ENCODE measurements at regions not wholly inside any gene's neighbourhood (a gene's known extent, or its start where the extent isn't known, plus 50 kb on each side); places are given as distances from the start of the nearest gene placed in this dataset.

DNA sequence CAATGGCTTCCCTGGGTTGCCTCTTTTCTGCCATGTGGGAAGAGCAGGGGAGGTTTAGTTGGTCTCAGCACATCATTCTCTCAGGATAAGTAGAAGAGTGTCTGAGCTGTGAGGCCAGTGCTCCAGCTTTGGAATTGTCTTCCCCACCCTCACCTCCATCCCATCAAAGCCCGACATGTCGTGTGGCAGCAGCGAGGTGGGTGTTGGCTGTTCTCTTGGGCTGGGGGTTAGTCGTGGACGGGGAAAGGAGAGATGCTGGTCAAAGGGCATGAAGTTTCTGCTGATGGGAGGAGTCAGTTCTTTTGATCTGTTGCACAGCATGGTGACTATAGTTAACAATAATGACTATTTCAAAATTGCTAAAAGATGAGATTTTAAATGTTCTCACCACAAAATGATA, 404.2 kb downstream of the TMEM121 start:
- TF ChIP-seq, protein P1, sequence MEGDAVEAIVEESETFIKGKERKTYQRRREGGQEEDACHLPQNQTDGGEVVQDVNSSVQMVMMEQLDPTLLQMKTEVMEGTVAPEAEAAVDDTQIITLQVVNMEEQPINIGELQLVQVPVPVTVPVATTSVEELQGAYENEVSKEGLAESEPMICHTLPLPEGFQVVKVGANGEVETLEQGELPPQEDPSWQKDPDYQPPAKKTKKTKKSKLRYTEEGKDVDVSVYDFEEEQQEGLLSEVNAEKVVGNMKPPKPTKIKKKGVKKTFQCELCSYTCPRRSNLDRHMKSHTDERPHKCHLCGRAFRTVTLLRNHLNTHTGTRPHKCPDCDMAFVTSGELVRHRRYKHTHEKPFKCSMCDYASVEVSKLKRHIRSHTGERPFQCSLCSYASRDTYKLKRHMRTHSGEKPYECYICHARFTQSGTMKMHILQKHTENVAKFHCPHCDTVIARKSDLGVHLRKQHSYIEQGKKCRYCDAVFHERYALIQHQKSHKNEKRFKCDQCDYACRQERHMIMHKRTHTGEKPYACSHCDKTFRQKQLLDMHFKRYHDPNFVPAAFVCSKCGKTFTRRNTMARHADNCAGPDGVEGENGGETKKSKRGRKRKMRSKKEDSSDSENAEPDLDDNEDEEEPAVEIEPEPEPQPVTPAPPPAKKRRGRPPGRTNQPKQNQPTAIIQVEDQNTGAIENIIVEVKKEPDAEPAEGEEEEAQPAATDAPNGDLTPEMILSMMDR (IDR thresholded peaks at IDR 0.05; ENCODE audit: low read depth, low read length) = no peak
- DNase-seq (ENCODE audit: extremely low read depth, low read depth) = no peak

- no peak for DNase-seq (ENCODE audit: extremely low read depth, low read depth)
- TF ChIP-seq, protein P1 (IDR thresholded peaks at IDR 0.05; ENCODE audit: low read depth, low read length) = no peak
These were observed 405.6 kb downstream of the TMEM121 start for GRCh38 chr14:105931808-105932483.

DNA sequence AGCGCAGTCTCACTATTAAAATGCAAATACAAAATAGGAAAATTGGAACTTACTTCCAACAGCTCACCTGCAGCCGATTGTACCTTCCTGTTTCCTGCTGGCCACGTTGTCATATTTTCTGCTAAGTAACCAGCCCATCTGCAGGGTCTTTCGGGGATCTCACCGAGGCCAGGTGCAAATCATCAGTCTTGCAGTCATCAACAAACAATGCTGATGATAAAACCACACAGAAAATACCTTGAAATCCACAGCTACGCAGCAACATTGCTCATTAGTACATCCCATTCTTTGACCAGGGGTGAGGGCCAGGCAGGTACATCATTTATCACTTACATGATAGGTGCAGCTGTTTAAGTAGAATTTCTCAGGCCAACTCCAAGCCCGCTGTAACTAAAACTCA, 406.9 kb downstream of the TMEM121 start:
- TF ChIP-seq, protein P1 (IDR thresholded peaks at IDR 0.05; ENCODE audit: low read depth, low read length) = no peak
- DNase-seq (ENCODE audit: extremely low read depth, low read depth) = no peak

DNA sequence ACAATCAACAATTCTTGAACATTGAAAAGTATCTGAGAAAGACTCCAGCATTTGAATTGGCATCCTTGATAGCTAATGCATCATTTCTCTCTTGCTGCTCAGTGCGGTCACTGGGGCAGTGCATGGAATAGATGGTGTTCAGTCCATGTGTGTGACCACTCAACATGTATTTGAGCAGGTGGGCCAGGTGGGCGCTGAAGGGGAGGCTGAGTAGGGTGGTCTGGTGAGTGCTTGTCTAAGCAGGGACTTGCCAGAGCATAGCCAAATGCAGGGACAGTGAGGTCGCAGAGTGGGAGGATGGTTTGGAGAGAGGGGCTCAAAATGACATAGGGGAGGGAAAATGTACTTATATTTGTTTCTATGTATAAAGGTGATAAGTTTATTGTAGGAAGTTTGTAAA, 409.0 kb downstream of the TMEM121 start:
- TF ChIP-seq, protein P1 (IDR thresholded peaks at IDR 0.05; ENCODE audit: low read depth, low read length) = no peak
- DNase-seq (ENCODE audit: extremely low read depth, low read depth) = no peak

DNA sequence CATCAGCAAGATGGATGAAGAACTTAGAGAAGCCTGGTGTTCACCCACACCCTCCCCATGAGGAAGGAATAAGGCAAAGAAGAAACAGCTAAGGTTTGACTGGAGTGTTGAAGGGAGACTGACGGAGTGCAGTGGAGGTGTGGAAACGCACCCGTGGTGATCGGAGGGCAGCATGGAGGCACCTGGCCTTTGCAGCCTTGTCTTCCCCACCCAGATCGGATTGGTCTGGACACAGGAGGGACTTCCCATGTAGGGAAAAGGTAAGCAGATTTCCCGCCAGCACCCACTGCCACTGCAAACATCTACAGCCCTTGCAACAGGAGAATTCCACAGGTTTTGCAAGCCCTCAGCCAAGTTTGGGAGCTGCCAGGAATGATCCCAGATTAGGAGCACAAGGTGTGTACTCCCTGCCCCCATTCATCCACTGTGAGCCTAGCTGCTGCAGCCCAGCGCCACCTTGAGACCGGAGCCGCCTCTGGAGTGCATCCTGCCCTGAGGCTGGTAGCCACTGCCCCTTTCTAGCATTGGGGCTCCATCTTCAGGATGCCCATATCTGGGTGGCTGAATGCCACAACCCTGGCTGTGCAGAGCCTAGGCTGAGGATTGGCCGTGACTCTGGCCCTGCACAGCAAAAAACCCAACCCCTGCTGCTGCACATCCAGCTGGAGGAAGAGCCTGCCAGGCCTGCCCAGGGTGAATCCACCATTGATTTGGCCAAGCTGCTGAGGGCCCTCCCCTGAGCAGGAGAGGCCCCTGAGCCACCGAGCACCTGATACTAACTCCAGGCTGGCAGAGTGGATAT, 411.1 kb downstream of the TMEM121 start:
- TF ChIP-seq, protein P1 (IDR thresholded peaks at IDR 0.05; ENCODE audit: low read depth, low read length) = no peak

DNA sequence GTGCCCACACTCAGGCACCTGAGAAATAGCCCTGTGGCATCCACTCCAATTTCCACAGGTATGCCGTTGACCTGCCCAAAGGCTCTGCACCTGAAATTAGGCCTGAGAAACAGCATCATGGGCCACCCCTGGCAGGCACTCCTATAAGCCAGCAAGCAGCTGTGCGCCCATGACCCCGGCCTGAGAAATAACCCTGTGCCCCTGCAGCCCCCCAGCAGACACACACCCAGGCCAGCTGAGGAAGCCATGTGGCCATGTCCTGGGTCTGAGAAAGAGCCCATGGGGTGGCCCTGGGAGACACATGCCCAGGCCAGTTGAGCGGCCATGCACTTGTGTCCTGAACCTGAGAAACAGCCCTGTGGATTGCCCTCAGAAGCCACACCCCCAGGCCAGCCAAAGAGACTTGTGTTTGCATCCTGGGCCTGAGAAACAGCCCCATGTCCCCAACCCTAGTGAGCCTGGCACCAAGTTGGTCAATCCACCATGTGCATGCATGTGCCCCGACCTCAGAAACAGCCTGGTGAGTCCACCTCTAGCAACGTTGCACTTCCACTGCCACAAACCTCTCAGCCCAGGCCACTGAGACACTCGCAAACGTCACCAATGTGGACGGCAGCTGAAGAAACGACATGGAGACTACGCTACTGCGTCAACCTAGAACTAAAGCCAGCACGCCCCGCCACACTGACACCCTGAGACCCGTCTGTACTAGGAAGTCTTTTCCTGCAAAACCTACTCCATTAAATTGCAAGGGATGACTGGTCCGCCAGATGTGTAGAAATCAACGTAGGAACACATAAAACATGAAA, 411.9 kb downstream of the TMEM121 start:
- DNase-seq (ENCODE audit: extremely low read depth, low read depth) = no peak
- TF ChIP-seq, protein P1 (IDR thresholded peaks at IDR 0.05; ENCODE audit: low read depth, low read length) = no peak

More for the DNA sequence above, 411.1 kb downstream of the TMEM121 start:
- DNase-seq (ENCODE audit: extremely low read depth, low read depth) = no peak
